HUDEP-2 (cell line): ENCODE measurements at regions not wholly inside any gene's neighbourhood (a gene's known extent, or its start where the extent isn't known, plus 50 kb on each side); places are given as distances from the start of the nearest gene placed in this dataset.

Experiments used
- DNase-seq, 76 experiments: peaks; one replicate each; lab custom pipeline; 2025; ENCODE audit not compliant: unreplicated experiment in 76 of 76; lab: John Stamatoyannopoulos, UW

GRCh38 chr5:35436400-35437057 is 181.1 kb upstream of the SPEF2 start:
- peak in 12 of 76 experiments; percentile 1 to 38 (median 4) for DNase-seq

GRCh38 chr5:35430381-35431162 is 187.1 kb upstream of the SPEF2 start:
- DNase-seq: no peak

GRCh38 chr5:35420200-35420599 is 189.9 kb upstream of the PRLR start:
- DNase-seq: no peak

GRCh38 chr5:35417040-35417439 is 186.8 kb upstream of the PRLR start:
- no peak for DNase-seq

- DNase-seq: no peak
Measured at GRCh38 chr5:35416217-35416988, 186.1 kb upstream of the PRLR start.

- DNase-seq: no peak
Measured at GRCh38 chr5:35415309-35415708, 185.0 kb upstream of the PRLR start.

GRCh38 chr5:35409361-35409760 is 179.1 kb upstream of the PRLR start:
- no peak for DNase-seq

GRCh38 chr5:35408146-35408545 is 177.9 kb upstream of the PRLR start:
- DNase-seq: no peak

GRCh38 chr5:35407697-35408096 is 177.4 kb upstream of the PRLR start:
- DNase-seq: no peak

- DNase-seq: no peak
Measured at GRCh38 chr5:35405938-35406337, 175.7 kb upstream of the PRLR start.

GRCh38 chr5:35404701-35405100 is 174.4 kb upstream of the PRLR start:
- no peak for DNase-seq

GRCh38 chr5:35393901-35394300 is 163.6 kb upstream of the PRLR start:
- DNase-seq: no peak

GRCh38 chr5:35384658-35385057 is 154.4 kb upstream of the PRLR start:
- no peak for DNase-seq

- no peak for DNase-seq
Measured at GRCh38 chr5:35383041-35383440, 152.8 kb upstream of the PRLR start.

GRCh38 chr5:35377653-35378052 is 147.4 kb upstream of the PRLR start:
- DNase-seq: no peak

GRCh38 chr5:35374584-35374983 is 144.3 kb upstream of the PRLR start:
- DNase-seq: no peak

GRCh38 chr5:35373249-35373648 is 143.0 kb upstream of the PRLR start:
- no peak for DNase-seq

GRCh38 chr5:35372482-35372881 is 142.2 kb upstream of the PRLR start:
- DNase-seq: no peak

GRCh38 chr5:35371951-35372426 is 141.7 kb upstream of the PRLR start:
- no peak for DNase-seq

- no peak for DNase-seq
Measured at GRCh38 chr5:35370871-35371270, 140.6 kb upstream of the PRLR start.
